MM.1S (cell line): ENCODE measurements at regions not wholly inside any gene's neighbourhood (a gene's known extent, or its start where the extent isn't known, plus 50 kb on each side); places are given as distances from the start of the nearest gene placed in this dataset.
"Not testable (repeated sequence)": the region's sequence is repeated elsewhere in the genome, so short reads cannot be mapped to it uniquely, and the experiment has no call there.

Experiments used
- DNase-seq: peaks from one replicate; pipeline ENCODE4 v3.0.0-alpha.2; 2015
- H2AFZ ChIP-seq: fragments of 300-600 bp; sonication (generic); 2 replicates; pipeline ENCODE4 v1.6.0; 2016; ENCODE audit warnings: antibody characterized with exemption, low read length
- H3F3A ChIP-seq: fragments of 300-600 bp; sonication (generic); 2 replicates; pipeline ENCODE4 v1.6.1; 2016; ENCODE audit warnings: mild to moderate bottlenecking, antibody characterized with exemption, low read length, moderate library complexity, mixed read lengths; ENCODE audit not compliant: insufficient read depth
- H3K27ac ChIP-seq: fragments of 300-600 bp; sonication (generic); 2 replicates; pipeline ENCODE4 v1.5.1; 2016; ENCODE audit warnings: mild to moderate bottlenecking, low read length
- H3K27me3 ChIP-seq: fragments of 300-600 bp; sonication (generic); replicated peaks from 2 replicates; pipeline ENCODE4 v1.6.0; 2016; ENCODE audit warnings: low read length; ENCODE audit not compliant: insufficient read depth
- H3K36me3 ChIP-seq: fragments of 300-600 bp; sonication (generic); replicated peaks from 2 replicates; pipeline ENCODE4 v1.6.1; 2016; ENCODE audit warnings: mild to moderate bottlenecking, low read length, mixed read lengths; ENCODE audit not compliant: insufficient read depth
- H3K4me1 ChIP-seq: fragments of 300-600 bp; sonication (generic); 2 replicates; pipeline ENCODE4 v1.6.1; 2016; ENCODE audit warnings: low read length, mixed read lengths
- H3K4me2 ChIP-seq: fragments of 300-600 bp; sonication (generic); 2 replicates; pipeline ENCODE4 v1.6.0; 2016; ENCODE audit warnings: low read depth, low read length
- H3K4me3 ChIP-seq: fragments of 300-600 bp; sonication (generic); 2 replicates; pipeline ENCODE4 v1.5.1; 2016; ENCODE audit warnings: low read length, mixed read lengths
- H3K79me2 ChIP-seq: fragments of 300-600 bp; sonication (generic); 2 replicates; pipeline ENCODE4 v1.6.1; 2016; ENCODE audit warnings: mixed run types, low read length, mixed read lengths
- H3K9ac ChIP-seq: fragments of 300-600 bp; sonication (generic); 2 replicates; pipeline ENCODE4 v1.6.1; 2016; ENCODE audit warnings: low read length, mixed read lengths
- H3K9me2 ChIP-seq: fragments of 300-600 bp; sonication (generic); replicated peaks from 2 replicates; pipeline ENCODE4 v1.6.1; 2016; ENCODE audit warnings: mild to moderate bottlenecking, low read length, mixed read lengths; ENCODE audit not compliant: insufficient read depth
- H3K9me3 ChIP-seq: fragments of 300-600 bp; sonication (generic); replicated peaks from 2 replicates; pipeline ENCODE4 v1.6.1; 2016; ENCODE audit warnings: mild to moderate bottlenecking, low read length, mixed read lengths; ENCODE audit not compliant: insufficient read depth
- H4K20me1 ChIP-seq: fragments of 300-600 bp; sonication (generic); 2 replicates; pipeline ENCODE4 v1.6.1; 2016; ENCODE audit warnings: mild to moderate bottlenecking, low read length, moderate library complexity, mixed read lengths; ENCODE audit not compliant: insufficient read depth
- EZH2 ChIP-seq: fragments of 300-600 bp; sonication (generic); optimal IDR thresholded peaks from 2 replicates; pipeline ENCODE3; 2017; ENCODE audit warnings: low read depth, mild to moderate bottlenecking, antibody characterized with exemption, low read length, mixed read lengths
- EZH2phosphoT487 ChIP-seq: fragments of 300-600 bp; sonication (generic); IDR thresholded peaks from 2 replicates; pipeline ENCODE4 v1.6.1; 2018; ENCODE audit warnings: antibody characterized with exemption, low read length
- TF ChIP-seq, protein P1 (sequence below): fragments of 300-600 bp; sonication (generic); IDR thresholded peaks from 2 replicates; pipeline ENCODE4 v1.5.1; 2016; ENCODE audit warnings: antibody characterized with exemption, low read length, mixed read lengths

DNA sequence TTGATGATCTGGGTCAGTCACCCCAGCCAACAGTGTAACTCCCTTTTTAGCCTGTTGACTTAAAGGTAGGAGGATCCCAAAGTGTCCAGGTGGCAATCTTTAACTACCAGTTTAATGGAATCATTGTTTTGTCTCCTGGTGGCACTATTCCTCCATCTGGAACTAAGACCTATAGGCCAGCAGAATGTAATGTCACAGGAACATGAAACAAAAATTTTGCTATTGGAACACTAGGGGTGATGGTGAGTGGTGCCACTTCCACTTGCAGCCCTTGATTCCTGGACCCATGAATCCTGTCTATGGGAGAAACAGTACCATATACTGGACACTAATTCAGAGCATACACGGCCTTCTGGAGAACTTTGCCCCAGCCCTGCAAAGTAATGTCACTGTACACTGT is 219.5 kb upstream of the RASA1 start:
- H3K27me3 ChIP-seq = no peaks in the 10 kb centered on the region
- no peak overlapping the region for H3K27ac ChIP-seq
- H3K9me3 ChIP-seq = no peaks in the 10 kb centered on the region
- H3K4me2 ChIP-seq = no peak overlapping the region
- no peaks in the 10 kb centered on the region for H3K36me3 ChIP-seq
- no peaks in the 10 kb centered on the region for H3K4me1 ChIP-seq
- no peak for DNase-seq
- H3K4me3 ChIP-seq = no peak overlapping the region
- H2AFZ ChIP-seq = no peak overlapping the region
- H3K9me2 ChIP-seq = no peaks in the 10 kb centered on the region
- H3K79me2 ChIP-seq = no peaks in the 10 kb centered on the region
- H3F3A ChIP-seq = no peaks in the 10 kb centered on the region
- TF ChIP-seq EZH2 (no peak), EZH2phosphoT487 (no peak)
- TF ChIP-seq, protein P1, sequence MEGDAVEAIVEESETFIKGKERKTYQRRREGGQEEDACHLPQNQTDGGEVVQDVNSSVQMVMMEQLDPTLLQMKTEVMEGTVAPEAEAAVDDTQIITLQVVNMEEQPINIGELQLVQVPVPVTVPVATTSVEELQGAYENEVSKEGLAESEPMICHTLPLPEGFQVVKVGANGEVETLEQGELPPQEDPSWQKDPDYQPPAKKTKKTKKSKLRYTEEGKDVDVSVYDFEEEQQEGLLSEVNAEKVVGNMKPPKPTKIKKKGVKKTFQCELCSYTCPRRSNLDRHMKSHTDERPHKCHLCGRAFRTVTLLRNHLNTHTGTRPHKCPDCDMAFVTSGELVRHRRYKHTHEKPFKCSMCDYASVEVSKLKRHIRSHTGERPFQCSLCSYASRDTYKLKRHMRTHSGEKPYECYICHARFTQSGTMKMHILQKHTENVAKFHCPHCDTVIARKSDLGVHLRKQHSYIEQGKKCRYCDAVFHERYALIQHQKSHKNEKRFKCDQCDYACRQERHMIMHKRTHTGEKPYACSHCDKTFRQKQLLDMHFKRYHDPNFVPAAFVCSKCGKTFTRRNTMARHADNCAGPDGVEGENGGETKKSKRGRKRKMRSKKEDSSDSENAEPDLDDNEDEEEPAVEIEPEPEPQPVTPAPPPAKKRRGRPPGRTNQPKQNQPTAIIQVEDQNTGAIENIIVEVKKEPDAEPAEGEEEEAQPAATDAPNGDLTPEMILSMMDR = no peak
- H3K9ac ChIP-seq = no peak overlapping the region
- H4K20me1 ChIP-seq = no peaks in the 10 kb centered on the region

DNA sequence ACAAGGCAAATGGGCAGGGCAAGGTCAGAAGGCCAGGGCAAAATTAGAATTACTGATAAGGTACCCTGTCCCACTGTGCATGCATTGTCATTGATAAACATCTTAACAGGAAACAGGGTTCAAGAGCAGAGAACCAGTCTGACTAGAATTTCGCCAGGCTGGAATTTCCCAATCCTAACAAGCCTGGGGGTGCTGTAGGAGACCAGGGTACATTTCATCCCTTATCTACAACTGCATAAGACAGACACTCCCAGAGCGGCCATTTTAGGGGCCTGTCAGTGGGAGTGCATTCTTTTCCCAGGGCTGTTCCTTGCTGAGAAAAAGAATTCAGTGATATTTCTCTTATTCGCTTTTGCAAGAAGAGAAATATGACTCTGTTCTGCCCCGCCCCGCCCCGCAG is 218.7 kb upstream of the RASA1 start:
- DNase-seq, H3K36me3 ChIP-seq, H3K9ac ChIP-seq, H4K20me1 ChIP-seq, H3K27me3 ChIP-seq, H3F3A ChIP-seq, H3K4me3 ChIP-seq, H3K9me2 ChIP-seq, H3K4me2 ChIP-seq, H3K79me2 ChIP-seq, H3K9me3 ChIP-seq, H3K4me1 ChIP-seq, H2AFZ ChIP-seq, H3K27ac ChIP-seq: not testable (repeated sequence)

DNA sequence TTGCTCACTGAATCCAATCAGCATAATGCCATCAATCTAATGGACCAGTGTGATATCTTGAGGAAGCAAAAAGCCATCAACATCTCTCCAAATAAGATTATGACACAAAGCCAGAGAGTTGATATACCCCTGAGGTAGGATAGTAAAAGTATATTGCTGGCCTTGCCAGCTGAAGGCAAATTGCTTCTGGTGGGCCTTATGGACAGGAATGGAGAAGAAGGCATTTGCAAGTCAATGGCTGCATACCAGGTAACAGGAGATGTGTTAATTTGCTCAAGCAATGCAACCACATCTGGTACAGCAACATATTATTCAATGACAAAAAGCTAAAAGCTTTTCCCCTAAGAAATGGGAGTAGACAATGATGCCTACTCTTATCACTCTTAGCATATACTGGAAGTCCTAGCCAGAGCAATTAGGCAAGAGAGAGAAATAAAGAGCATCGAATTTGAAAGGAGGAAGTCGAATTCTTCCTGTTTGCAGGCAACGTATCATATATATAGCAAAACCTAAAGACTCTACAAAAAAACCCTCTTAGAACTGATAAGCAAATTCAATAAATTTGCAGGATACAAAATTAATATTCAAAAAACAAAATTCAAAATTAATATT is 216.1 kb upstream of the RASA1 start:
- Histone ChIP-seq H3K79me2 (no peaks in the 10 kb centered on the region), H3K9ac (no peak overlapping the region), H3F3A (no peaks in the 10 kb centered on the region), H3K27ac (no peak overlapping the region), H3K4me3 (no peak overlapping the region), H4K20me1 (no peaks in the 10 kb centered on the region), H3K4me2 (no peak overlapping the region), H3K27me3 (no peaks in the 10 kb centered on the region), H3K36me3 (no peaks in the 10 kb centered on the region), H3K9me2 (no peaks in the 10 kb centered on the region), H3K9me3 (no peaks in the 10 kb centered on the region), H3K4me1 (no peaks in the 10 kb centered on the region), H2AFZ (no peak overlapping the region)
- TF ChIP-seq EZH2phosphoT487 (no peak), EZH2 (no peak)
- TF ChIP-seq, protein P1 = no peak
- DNase-seq = no peak

DNA sequence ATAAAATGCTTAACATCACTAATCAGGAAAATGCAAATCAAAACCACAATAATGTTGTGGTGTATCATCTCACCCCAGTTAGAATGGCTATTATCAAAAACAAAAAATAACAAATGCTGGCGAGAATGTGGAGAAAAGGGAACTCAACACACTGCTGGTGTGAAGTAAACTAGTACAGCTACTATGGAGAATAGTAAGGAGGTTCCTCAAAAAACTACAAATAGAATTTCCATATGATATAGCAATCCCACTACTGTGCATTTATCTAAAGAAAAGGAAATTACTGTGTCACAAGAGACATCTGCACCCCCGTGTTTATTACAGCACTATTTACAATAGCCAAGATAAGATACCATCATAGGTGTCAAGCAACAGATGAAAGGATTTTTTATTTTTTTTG is 214.5 kb upstream of the RASA1 start:
- no peaks in the 10 kb centered on the region for H3K9me2 ChIP-seq
- no peaks in the 10 kb centered on the region for H4K20me1 ChIP-seq
- no peak for DNase-seq
- no peaks in the 10 kb centered on the region for H3K4me1 ChIP-seq
- no peak overlapping the region for H3K9ac ChIP-seq
- no peak for TF ChIP-seq EZH2phosphoT487
- TF ChIP-seq, protein P1 = no peak
- no peak for TF ChIP-seq EZH2
- H3K4me3 ChIP-seq = no peak overlapping the region
- H3K9me3 ChIP-seq = no peaks in the 10 kb centered on the region
- no peak overlapping the region for H2AFZ ChIP-seq
- H3F3A ChIP-seq = no peaks in the 10 kb centered on the region
- H3K27ac ChIP-seq = no peak overlapping the region
- H3K27me3 ChIP-seq = no peaks in the 10 kb centered on the region
- no peaks in the 10 kb centered on the region for H3K79me2 ChIP-seq
- H3K4me2 ChIP-seq = no peak overlapping the region
- H3K36me3 ChIP-seq = no peaks in the 10 kb centered on the region
